Spleen (tissue), 7 donors: ENCODE measurements at regions not wholly inside any gene's neighbourhood (a gene's known extent, or its start where the extent isn't known, plus 50 kb on each side); places are given as distances from the start of the nearest gene placed in this dataset.

ENCODE experiments used
- POLR2A ChIP-seq, 3 donors: fragments of 450-650 bp; IDR thresholded peaks; one replicate each; pipeline ENCODE4 v1.5.1; 2017; ENCODE audit warnings: antibody characterized with exemption in 3 of 3, mild to moderate bottlenecking in 1 of 3
- TF ChIP-seq, protein P1 (sequence below), 11 experiments: fragments of 200-600 bp in 7 of 11; fragments of 450-650 bp in 4 of 11; sonication (generic) in 4 of 11; IDR thresholded peaks in 8 of 11; conservative IDR thresholded peaks in 3 of 11; 1 replicate in 7 of 11; 2 replicates in 4 of 11; pipeline versions ENCODE4 v1.4.0 to v1.8.0; 2016 to 2021; ENCODE audit warnings: antibody characterized with exemption in 11 of 11, inconsistent platforms in 4 of 11, mild to moderate bottlenecking in 1 of 11
- donor health status: DM: no; HTN: no; CAD: no; lungs with moderate emphysema.
- donor health status: DM: no; HTN: no; CAD: no.
- donor health status: DM: no; HTN: no; CAD: no.

DNA sequence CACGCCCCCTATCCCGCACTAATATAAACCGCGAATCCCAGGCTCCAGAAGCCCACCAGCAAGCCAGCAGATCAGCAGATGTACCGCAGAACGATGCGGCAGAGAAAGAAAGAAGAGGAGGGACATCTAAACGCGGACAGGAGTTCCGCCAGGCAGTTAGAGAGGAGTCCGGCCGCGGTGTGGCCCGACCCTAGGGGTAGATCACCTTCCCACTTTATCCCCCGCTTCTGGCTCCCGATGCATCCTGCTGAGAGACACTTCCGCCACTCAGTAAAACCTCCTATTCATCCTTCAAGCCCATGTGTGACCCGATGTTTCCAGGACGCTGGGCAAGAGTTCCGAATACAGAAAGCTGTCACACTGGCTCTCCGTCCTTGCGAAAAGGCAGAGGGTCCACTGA is 1046.8 kb downstream of the SLITRK5 start:
- TF ChIP-seq, protein P1, sequence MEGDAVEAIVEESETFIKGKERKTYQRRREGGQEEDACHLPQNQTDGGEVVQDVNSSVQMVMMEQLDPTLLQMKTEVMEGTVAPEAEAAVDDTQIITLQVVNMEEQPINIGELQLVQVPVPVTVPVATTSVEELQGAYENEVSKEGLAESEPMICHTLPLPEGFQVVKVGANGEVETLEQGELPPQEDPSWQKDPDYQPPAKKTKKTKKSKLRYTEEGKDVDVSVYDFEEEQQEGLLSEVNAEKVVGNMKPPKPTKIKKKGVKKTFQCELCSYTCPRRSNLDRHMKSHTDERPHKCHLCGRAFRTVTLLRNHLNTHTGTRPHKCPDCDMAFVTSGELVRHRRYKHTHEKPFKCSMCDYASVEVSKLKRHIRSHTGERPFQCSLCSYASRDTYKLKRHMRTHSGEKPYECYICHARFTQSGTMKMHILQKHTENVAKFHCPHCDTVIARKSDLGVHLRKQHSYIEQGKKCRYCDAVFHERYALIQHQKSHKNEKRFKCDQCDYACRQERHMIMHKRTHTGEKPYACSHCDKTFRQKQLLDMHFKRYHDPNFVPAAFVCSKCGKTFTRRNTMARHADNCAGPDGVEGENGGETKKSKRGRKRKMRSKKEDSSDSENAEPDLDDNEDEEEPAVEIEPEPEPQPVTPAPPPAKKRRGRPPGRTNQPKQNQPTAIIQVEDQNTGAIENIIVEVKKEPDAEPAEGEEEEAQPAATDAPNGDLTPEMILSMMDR (IDR thresholded peaks at IDR 0.05 in 8 of 11, conservative IDR thresholded peaks at IDR 0.05 in 3 of 11), result no peak
- no peak for TF ChIP-seq POLR2A (IDR thresholded peaks at IDR 0.05)
